RWPE2 (cell line): ENCODE measurements at regions not wholly inside any gene's neighbourhood (a gene's known extent, or its start where the extent isn't known, plus 50 kb on each side); places are given as distances from the start of the nearest gene placed in this dataset.

Experiments used
- ATAC-seq: fragments of 200-7000 bp; cut with Tn5 transposase; 3 replicates; pipeline ENCODE4 v1.9.1; 2021; ENCODE audit warnings: low read depth
- DNase-seq: peaks from one replicate; pipeline ENCODE4 v3.0.0-alpha.2; 2020; ENCODE audit warnings: low spot score
- H3K27ac ChIP-seq: fragments of 450-650 bp; 2 replicates; pipeline ENCODE4 v1.5.1; 2017; ENCODE audit warnings: mild to moderate bottlenecking; ENCODE audit not compliant: poor library complexity, severe bottlenecking
- H3K27me3 ChIP-seq: fragments of 250-450 bp; sonication (Bioruptor Pico); 2 replicates; pipeline ENCODE4 v1.5.1; 2021; ENCODE audit warnings: mild to moderate bottlenecking, moderate library complexity; ENCODE audit not compliant: insufficient read depth, poor library complexity, severe bottlenecking
- H3K36me3 ChIP-seq: fragments of 250-450 bp; sonication (Bioruptor Pico); 2 replicates; pipeline ENCODE4 v1.5.1; 2020; ENCODE audit warnings: low read depth, mild to moderate bottlenecking, moderate library complexity
- H3K4me1 ChIP-seq: fragments of 250-450 bp; sonication (Bioruptor Pico); 2 replicates; pipeline ENCODE4 v1.5.1; 2021; ENCODE audit warnings: mild to moderate bottlenecking, moderate library complexity; ENCODE audit not compliant: insufficient read depth, poor library complexity, severe bottlenecking
- H3K4me3 ChIP-seq: fragments of 250-450 bp; sonication (Bioruptor Pico); 2 replicates; pipeline ENCODE4 v1.5.1; 2021; ENCODE audit warnings: mild to moderate bottlenecking, moderate library complexity; ENCODE audit not compliant: severe bottlenecking
- H3K9me3 ChIP-seq: fragments of 250-450 bp; sonication (Bioruptor Pico); 2 replicates; pipeline ENCODE4 v1.5.1; 2021; ENCODE audit warnings: mild to moderate bottlenecking, moderate library complexity; ENCODE audit not compliant: severe bottlenecking
- CTCF ChIP-seq: fragments of 450-650 bp; IDR thresholded peaks from one replicate; pipeline ENCODE4 v1.5.1; 2017; ENCODE audit warnings: mild to moderate bottlenecking, moderate library complexity; ENCODE audit not compliant: poor library complexity, severe bottlenecking

- Histone ChIP-seq H3K4me1 (no peaks in the 10 kb centered on the region), H3K36me3 (no peaks in the 10 kb centered on the region), H3K4me3 (no peak overlapping the region), H3K27me3 (no peaks in the 10 kb centered on the region), H3K27ac (no peak overlapping the region), H3K9me3 (no peaks in the 10 kb centered on the region)
- DNase-seq (no peak), ATAC-seq (no peak)
- TF ChIP-seq CTCF: no peak
These were observed 494.2 kb upstream of the CDH8 start for GRCh38 chr16:62530426-62530825.

GRCh38 chr16:62516001-62516400 lies 479.8 kb upstream of the CDH8 start:
- no peak for TF ChIP-seq CTCF
- ATAC-seq (no peak), DNase-seq (no peak)
- Histone ChIP-seq H3K9me3 (no peaks in the 10 kb centered on the region), H3K36me3 (no peaks in the 10 kb centered on the region), H3K27ac (no peak overlapping the region), H3K4me1 (no peaks in the 10 kb centered on the region), H3K4me3 (no peak overlapping the region), H3K27me3 (no peaks in the 10 kb centered on the region)

- H3K36me3 ChIP-seq: no peaks in the 10 kb centered on the region
- H3K27me3 ChIP-seq: no peaks in the 10 kb centered on the region
- no peak for ATAC-seq
- no peak overlapping the region for H3K4me3 ChIP-seq
- H3K4me1 ChIP-seq: no peaks in the 10 kb centered on the region
- DNase-seq: no peak
- H3K9me3 ChIP-seq: no peaks in the 10 kb centered on the region
- no peak for TF ChIP-seq CTCF
- H3K27ac ChIP-seq: no peak overlapping the region
These were observed 466.8 kb upstream of the CDH8 start for GRCh38 chr16:62503073-62503472.

GRCh38 chr16:62478903-62479458 lies 442.7 kb upstream of the CDH8 start:
- no peaks in the 10 kb centered on the region for H3K36me3 ChIP-seq
- H3K27ac ChIP-seq: no peak overlapping the region
- H3K27me3 ChIP-seq: no peaks in the 10 kb centered on the region
- ATAC-seq (no peak), DNase-seq (no peak)
- TF ChIP-seq CTCF: no peak
- H3K4me1 ChIP-seq: no peaks in the 10 kb centered on the region
- no peaks in the 10 kb centered on the region for H3K9me3 ChIP-seq
- no peak overlapping the region for H3K4me3 ChIP-seq

GRCh38 chr16:62477796-62478195 lies 441.6 kb upstream of the CDH8 start:
- TF ChIP-seq CTCF: no peak
- Histone ChIP-seq H3K27ac (no peak overlapping the region), H3K4me1 (no peaks in the 10 kb centered on the region), H3K4me3 (no peak overlapping the region), H3K36me3 (no peaks in the 10 kb centered on the region), H3K27me3 (no peaks in the 10 kb centered on the region), H3K9me3 (no peaks in the 10 kb centered on the region)
- DNase-seq (no peak), ATAC-seq (no peak)
